HG03575 (cell line): ENCODE measurements at regions not wholly inside any gene's neighbourhood (a gene's known extent, or its start where the extent isn't known, plus 50 kb on each side); places are given as distances from the start of the nearest gene placed in this dataset.

ENCODE experiments used
- ATAC-seq: cut with Tn5 transposase; IDR thresholded peaks from one replicate; pipeline ENCODE4 v1.9.1; 2021; ENCODE audit not compliant: unreplicated experiment, insufficient number of reproducible peaks, low FRiP score; ENCODE audit errors: extremely low read depth

GRCh38 chr6:12417191-12417590 is 127.0 kb downstream of the EDN1 start:
- ATAC-seq = no peak

- ATAC-seq = no peak
Measured at GRCh38 chr6:12418946-12419345, 128.8 kb downstream of the EDN1 start.

- ATAC-seq = no peak
Measured at GRCh38 chr6:12419631-12420272, 129.6 kb downstream of the EDN1 start.

- no peak for ATAC-seq
Measured at GRCh38 chr6:12420626-12421025, 130.5 kb downstream of the EDN1 start.

- ATAC-seq = no peak
Measured at GRCh38 chr6:12421596-12421995, 131.4 kb downstream of the EDN1 start.

- no peak for ATAC-seq
Measured at GRCh38 chr6:12422848-12423247, 132.7 kb downstream of the EDN1 start.

- ATAC-seq = no peak
Measured at GRCh38 chr6:12423832-12424231, 133.7 kb downstream of the EDN1 start.

- ATAC-seq = no peak
Measured at GRCh38 chr6:12426121-12426520, 136.0 kb downstream of the EDN1 start.

GRCh38 chr6:12431023-12431422 is 140.9 kb downstream of the EDN1 start:
- no peak for ATAC-seq

- no peak for ATAC-seq
Measured at GRCh38 chr6:12436224-12436623, 146.1 kb downstream of the EDN1 start.

GRCh38 chr6:12436683-12437082 is 146.5 kb downstream of the EDN1 start:
- ATAC-seq = no peak

- no peak for ATAC-seq
Measured at GRCh38 chr6:12439296-12439695, 149.1 kb downstream of the EDN1 start.

GRCh38 chr6:12440981-12441380 is 150.8 kb downstream of the EDN1 start:
- ATAC-seq = no peak

- ATAC-seq = no peak
Measured at GRCh38 chr6:12442455-12442854, 152.3 kb downstream of the EDN1 start.

- ATAC-seq = no peak
Measured at GRCh38 chr6:12446394-12446793, 156.2 kb downstream of the EDN1 start.

- ATAC-seq = no peak
Measured at GRCh38 chr6:12449447-12449846, 159.3 kb downstream of the EDN1 start.

- ATAC-seq = no peak
Measured at GRCh38 chr6:12450467-12450866, 160.3 kb downstream of the EDN1 start.

- ATAC-seq = no peak
Measured at GRCh38 chr6:12456343-12456742, 166.2 kb downstream of the EDN1 start.

GRCh38 chr6:12457094-12457493 is 166.9 kb downstream of the EDN1 start:
- no peak for ATAC-seq

GRCh38 chr6:12458558-12458957 is 168.4 kb downstream of the EDN1 start:
- no peak for ATAC-seq

GRCh38 chr6:12459945-12460661 is 169.9 kb downstream of the EDN1 start:
- ATAC-seq = no peak
